ENCODE measurements at regions not wholly inside any gene's neighbourhood (a gene's known extent, or its start where the extent isn't known, plus 50 kb on each side); places are given as distances from the start of the nearest gene placed in this dataset.

- Histone ChIP-seq H4K20me1 (replicated peaks in 1 of 2; ENCODE audit: control insufficient read depth in 1 of 2, insufficient read depth in 2 of 2, low read length in 2 of 2) (no peaks in the 10 kb centered on the region), H3K14ac (ENCODE audit: insufficient read length) (no peak overlapping the region), H2BK120ac (replicated peaks; ENCODE audit: low read depth, low read length) (no peak overlapping the region), H3K4ac (replicated peaks; ENCODE audit: insufficient read length, low read depth, low read length) (no peak overlapping the region), H3K27me3 (replicated peaks in 1 of 4; ENCODE audit: control insufficient read depth in 3 of 4, extremely low read depth in 1 of 4, insufficient read depth in 3 of 4, low read length in 3 of 4) (no peaks in the 10 kb centered on the region), H3K79me2 (ENCODE audit: control insufficient read depth in 1 of 2, insufficient read depth in 2 of 2, low read length in 2 of 2) (no peaks in the 10 kb centered on the region), H2AFZ (ENCODE audit: low read length) (no peak overlapping the region), H4K91ac (replicated peaks; ENCODE audit: insufficient read length, low read length) (no peak overlapping the region), H3K56ac (replicated peaks; ENCODE audit: insufficient read length, low read depth, low read length) (no peak overlapping the region), H3K79me1 (ENCODE audit: low read depth, low read length) (no peaks in the 10 kb centered on the region), H3K4me2 (ENCODE audit: insufficient read depth in 1 of 2, low read depth in 2 of 2, low read length in 2 of 2) (no peak overlapping the region), H3K9ac (replicated peaks in 1 of 4; ENCODE audit: extremely low read depth in 1 of 4, low read depth in 3 of 4, low read length in 3 of 4) (no peak overlapping the region), H3K9me3 (ENCODE audit: insufficient read depth in 2 of 2, low read depth in 1 of 2, low read length in 1 of 2) (no peaks in the 10 kb centered on the region), H3K36me3 (ENCODE audit: control insufficient read depth in 2 of 4, insufficient read depth in 4 of 4, low read length in 3 of 4) (no peaks in the 10 kb centered on the region), H2BK20ac (ENCODE audit: low read length) (no peak overlapping the region), H2BK15ac (ENCODE audit: low read length) (no peak overlapping the region), H3K27ac (ENCODE audit: low read depth, low read length) (no peak overlapping the region), H4K8ac (ENCODE audit: extremely low read depth, insufficient read depth, low read length) (no peak overlapping the region), H3K4me1 (replicated peaks in 1 of 4; ENCODE audit: control insufficient read depth in 3 of 4, insufficient read depth in 4 of 4, low read length in 3 of 4) (no peaks in the 10 kb centered on the region), H2AK5ac (ENCODE audit: low read depth, low read length) (no peak overlapping the region), H4K5ac (ENCODE audit: insufficient read length, low read depth, low read length) (no peak overlapping the region), H3K18ac (ENCODE audit: extremely low read depth, low read length) (no peak overlapping the region), H3K23ac (ENCODE audit: insufficient read length) (no peak overlapping the region), H3K23me2 (ENCODE audit: low read depth, low read length) (no peaks in the 10 kb centered on the region), H3K4me3 (ENCODE audit: extremely low read depth in 1 of 4, insufficient read depth in 2 of 4, low read depth in 3 of 4, low read length in 4 of 4) (no peak overlapping the region), H2BK12ac (ENCODE audit: low read depth, low read length) (no peak overlapping the region), H2BK5ac (ENCODE audit: low read depth, low read length) (no peak overlapping the region)
- ChIA-PET CTCF (ENCODE audit: partially characterized antibody) (interaction anchor here (0.7 kb wide), 1 partner anchor 1566 kb away, joined by 4 read pairs; no protein-coding TSS in a partner anchor), POLR2A (ENCODE audit: partially characterized antibody) (no interaction called here)
- WGBS, 2 experiments (ENCODE audit: extremely low coverage in 1 of 2, insufficient coverage in 1 of 2, insufficient read length in 1 of 2, insufficient replicate concordance in 2 of 2, low coverage in 1 of 2, low lambda C conversion rate in 2 of 2, missing lambda C conversion rate in 1 of 2): 87% methylated on average over 4 of the region's 4 CpGs; no CpG with 5 or more reads in 1 of the 2 experiments
- TF ChIP-seq TAF1 (IDR thresholded peaks at IDR 0.05; ENCODE audit: low read depth, low read length) (no peak), TCF12 (IDR thresholded peaks at IDR 0.05; ENCODE audit: low read depth, low read length) (no peak), KDM1A (IDR thresholded peaks at IDR 0.05; ENCODE audit: borderline replicate concordance, low read length) (no peak), SIN3A (conservative IDR thresholded peaks at IDR 0.05 in 1 of 2, IDR thresholded peaks at IDR 0.05 in 1 of 2; ENCODE audit: low read depth in 1 of 2, low read length in 2 of 2) (no peak), CHD2 (IDR thresholded peaks at IDR 0.05; ENCODE audit: low read length) (no peak), BACH1 (IDR thresholded peaks at IDR 0.05; ENCODE audit: low read length) (no peak), SAP30 (IDR thresholded peaks at IDR 0.05; ENCODE audit: insufficient read depth, insufficient replicate concordance, low read length) (no peak), SP2 (IDR thresholded peaks at IDR 0.05; ENCODE audit: low read length) (no peak), EP300 (IDR thresholded peaks at IDR 0.05; ENCODE audit: borderline replicate concordance in 1 of 2, low read depth in 2 of 2, low read length in 2 of 2) (no peak), CREB1 (IDR thresholded peaks at IDR 0.05) (no peak), CHD1 (IDR thresholded peaks at IDR 0.05; ENCODE audit: low read depth, low read length) (no peak), RXRA (IDR thresholded peaks at IDR 0.05; ENCODE audit: insufficient read depth, low read depth, low read length) (no peak), HDAC2 (IDR thresholded peaks at IDR 0.05; ENCODE audit: borderline replicate concordance in 1 of 2, low read depth in 2 of 2, low read length in 2 of 2) (no peak), SIRT6 (IDR thresholded peaks at IDR 0.05; ENCODE audit: low read length) (no peak), YY1 (IDR thresholded peaks at IDR 0.05; ENCODE audit: low read depth, low read length) (no peak), NANOG (IDR thresholded peaks at IDR 0.05; ENCODE audit: insufficient read depth, low read depth, low read length, poor library complexity, severe bottlenecking) (no peak)
- DNase-seq (ENCODE audit: low read depth in 1 of 2, low spot score in 2 of 2): no peak
- no peak for FAIRE-seq
These were observed 641.9 kb upstream of the NR3C2 start for GRCh38 chr4:149084144-149084543.

Measured in H1 (cell line).